ENCODE measurements at regions not wholly inside any gene's neighbourhood (a gene's known extent, or its start where the extent isn't known, plus 50 kb on each side); places are given as distances from the start of the nearest gene placed in this dataset.
A peak's percentile ranks its signal among the peaks of the same experiment; 100 is the strongest.

- no peak for DNase-seq (ENCODE audit: low read depth)
- no peak for TF ChIP-seq CTCF (conservative IDR thresholded peaks at IDR 0.05; ENCODE audit: low read length)
- H3K4me3 ChIP-seq (ENCODE audit: low read length), result no peak overlapping the region
Observed at GRCh38 chr2:161020437-161020836, 139.8 kb upstream of the TANK start.

GRCh38 chr2:161028581-161028980 is 131.6 kb upstream of the TANK start:
- TF ChIP-seq CTCF (conservative IDR thresholded peaks at IDR 0.05; ENCODE audit: low read length), result no peak
- no peak overlapping the region for H3K4me3 ChIP-seq (ENCODE audit: low read length)
- no peak for DNase-seq (ENCODE audit: low read depth)

- TF ChIP-seq CTCF (conservative IDR thresholded peaks at IDR 0.05; ENCODE audit: low read length), result no peak
- H3K4me3 ChIP-seq (ENCODE audit: low read length), result no peak overlapping the region
- DNase-seq (ENCODE audit: low read depth), result no peak
Observed at GRCh38 chr2:161029321-161029720, 130.9 kb upstream of the TANK start.

- no peak overlapping the region for H3K4me3 ChIP-seq (ENCODE audit: low read length)
- DNase-seq (ENCODE audit: low read depth), result peak; percentile 99
- TF ChIP-seq CTCF (conservative IDR thresholded peaks at IDR 0.05; ENCODE audit: low read length), result no peak
Observed at GRCh38 chr2:161030260-161031063, 129.8 kb upstream of the TANK start.

- H3K4me3 ChIP-seq (ENCODE audit: low read length), result no peak overlapping the region
- DNase-seq (ENCODE audit: low read depth), result peak; percentile 21
- TF ChIP-seq CTCF (conservative IDR thresholded peaks at IDR 0.05; ENCODE audit: low read length), result no peak
Observed at GRCh38 chr2:161031511-161031910, 128.7 kb upstream of the TANK start.

- no peak overlapping the region for H3K4me3 ChIP-seq (ENCODE audit: low read length)
- DNase-seq (ENCODE audit: low read depth), result no peak
- no peak for TF ChIP-seq CTCF (conservative IDR thresholded peaks at IDR 0.05; ENCODE audit: low read length)
Observed at GRCh38 chr2:161032635-161033034, 127.6 kb upstream of the TANK start.

- peak; percentile 23 for DNase-seq (ENCODE audit: low read depth)
- TF ChIP-seq CTCF (conservative IDR thresholded peaks at IDR 0.05; ENCODE audit: low read length), result no peak
- H3K4me3 ChIP-seq (ENCODE audit: low read length), result no peak overlapping the region
Observed at GRCh38 chr2:161033059-161033660, 127.1 kb upstream of the TANK start.
